NB4 (cell line): ENCODE measurements at regions not wholly inside any gene's neighbourhood (a gene's known extent, or its start where the extent isn't known, plus 50 kb on each side); places are given as distances from the start of the nearest gene placed in this dataset.

Experiments
- CTCF ChIP-seq: IDR thresholded peaks from one replicate; pipeline ENCODE4 v1.5.1; 2012; ENCODE audit warnings: low read depth, low read length
- MYC ChIP-seq: IDR thresholded peaks from 2 replicates; pipeline ENCODE4 v1.6.1; 2011; ENCODE audit warnings: low read depth, low read length
- TF ChIP-seq, protein P1 (sequence below): IDR thresholded peaks from 2 replicates; pipeline ENCODE4 v1.6.1; 2011; ENCODE audit warnings: low read depth, low read length

GRCh38 chr2:160756481-160756880 is 262.9 kb upstream of the RBMS1 start:
- TF ChIP-seq, protein P1, sequence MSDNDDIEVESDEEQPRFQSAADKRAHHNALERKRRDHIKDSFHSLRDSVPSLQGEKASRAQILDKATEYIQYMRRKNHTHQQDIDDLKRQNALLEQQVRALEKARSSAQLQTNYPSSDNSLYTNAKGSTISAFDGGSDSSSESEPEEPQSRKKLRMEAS, result no peak
- TF ChIP-seq CTCF (no peak), MYC (no peak)
